Fibroblast of the conjunctiva (primary cell): ENCODE measurements at regions not wholly inside any gene's neighbourhood (a gene's known extent, or its start where the extent isn't known, plus 50 kb on each side); places are given as distances from the start of the nearest gene placed in this dataset.

Experiments used
- DNase-seq: peaks from one replicate; pipeline ENCODE4 v3.0.0-alpha.2; 2010; ENCODE audit warnings: low read depth

DNA sequence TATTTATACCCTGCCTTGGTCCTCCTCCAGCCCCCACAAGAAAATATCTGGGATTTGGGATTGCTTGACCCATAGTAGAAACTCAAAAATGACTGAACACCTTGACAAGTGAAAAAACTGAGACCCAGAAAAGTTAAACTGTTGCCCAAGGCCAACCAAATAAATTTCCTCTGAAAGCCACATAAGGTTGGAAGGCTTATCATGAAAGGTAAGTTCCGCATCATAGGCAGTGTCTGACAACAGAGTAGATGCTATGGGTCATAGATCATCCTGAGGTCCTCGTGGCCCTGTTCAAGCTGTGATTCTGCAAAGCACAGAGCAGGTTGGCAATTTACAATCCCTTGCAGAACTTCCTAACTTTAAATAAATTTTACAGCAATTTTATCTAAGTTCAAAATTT, 140.8 kb upstream of the TSC22D2 start:
- no peak for DNase-seq

DNA sequence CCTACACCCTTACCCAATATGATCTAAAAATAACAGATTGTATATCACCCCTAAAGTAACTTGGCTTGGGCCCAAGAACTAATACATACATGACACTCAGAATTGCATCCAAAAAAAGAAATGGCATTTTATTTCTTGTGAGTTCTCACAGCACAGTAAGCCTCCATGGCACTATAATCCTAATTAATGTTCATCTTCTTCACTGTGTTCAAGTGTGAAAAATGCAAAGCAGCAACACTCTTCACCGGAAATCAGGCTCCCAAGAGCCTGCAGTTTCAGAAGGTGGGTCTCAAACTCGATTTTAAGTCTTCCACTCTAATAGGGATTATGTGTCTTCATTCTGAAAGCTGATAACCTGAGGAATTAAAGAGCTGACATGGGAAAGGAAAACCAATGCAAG, 142.8 kb upstream of the TSC22D2 start:
- no peak for DNase-seq

DNA sequence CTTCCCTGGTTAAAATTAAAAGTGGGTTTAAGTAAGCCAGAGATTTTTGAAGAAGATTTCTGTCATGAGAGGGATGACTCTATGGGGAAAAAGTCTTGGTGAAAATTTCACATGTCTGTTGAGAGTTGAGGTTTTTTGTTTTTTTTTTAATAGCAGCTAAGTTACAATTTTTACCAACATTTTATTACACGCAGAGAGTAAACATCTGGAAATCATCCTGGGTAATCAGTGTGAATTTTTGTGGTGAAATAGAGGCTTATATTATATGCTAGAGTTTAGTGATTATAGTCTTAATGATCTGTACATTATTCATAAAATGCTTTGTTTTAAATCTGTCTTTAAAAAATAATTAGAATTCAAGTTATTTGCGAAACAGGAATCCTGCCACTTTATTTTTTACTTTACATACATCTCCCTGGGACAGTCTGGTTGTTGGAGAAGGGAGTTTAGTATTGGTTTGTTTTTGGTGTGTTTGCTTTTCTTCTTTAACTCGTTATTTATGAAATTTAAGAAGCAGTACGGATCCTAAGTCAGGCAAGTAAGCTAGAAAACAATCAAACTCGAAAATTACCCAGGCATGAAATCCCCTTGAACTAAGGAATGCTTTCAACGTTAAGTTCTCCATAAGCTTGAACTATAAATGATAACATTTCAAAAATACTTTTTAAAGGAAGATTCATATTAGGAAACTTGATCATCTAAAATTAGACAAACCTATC, 143.4 kb upstream of the TSC22D2 start:
- DNase-seq: no peak

DNA sequence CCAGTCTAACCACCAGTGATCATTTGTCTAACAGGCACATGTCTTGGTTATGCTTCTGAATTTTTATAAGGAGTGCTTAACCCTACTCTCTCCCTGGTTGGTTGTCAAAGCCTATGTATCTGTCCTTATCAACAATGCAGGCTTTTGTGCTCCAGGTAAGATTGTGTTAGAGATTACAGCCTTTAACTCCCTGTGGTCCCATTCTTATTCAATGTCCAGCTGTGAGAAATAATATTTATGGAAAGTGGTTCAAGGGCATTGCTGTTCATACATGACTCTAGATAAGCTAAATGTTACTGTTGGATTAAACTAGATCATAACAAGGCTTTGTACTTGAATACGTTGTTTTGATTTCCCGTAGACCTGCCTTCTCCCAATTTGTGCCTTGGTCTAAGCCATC, 146.1 kb upstream of the TSC22D2 start:
- no peak for DNase-seq

DNA sequence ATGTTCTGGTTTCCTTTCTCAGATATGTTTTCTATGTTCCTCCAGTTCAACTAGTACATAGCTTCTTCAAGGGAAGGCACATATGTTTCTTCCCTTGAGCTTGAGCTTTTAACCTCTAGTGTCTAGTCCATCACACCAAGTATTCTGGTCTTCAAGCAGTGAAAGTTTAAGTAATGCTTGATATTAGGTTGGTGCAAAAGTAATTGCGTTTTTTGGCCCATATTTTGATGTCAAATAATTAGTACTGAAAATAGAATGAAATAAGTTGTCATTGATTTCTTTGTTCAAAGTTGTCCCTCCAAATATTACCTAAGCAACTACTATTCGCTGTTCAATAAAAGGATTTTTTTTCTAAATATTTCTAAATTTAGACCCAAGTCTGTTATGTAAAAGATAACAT, 146.7 kb upstream of the TSC22D2 start:
- DNase-seq: no peak

DNA sequence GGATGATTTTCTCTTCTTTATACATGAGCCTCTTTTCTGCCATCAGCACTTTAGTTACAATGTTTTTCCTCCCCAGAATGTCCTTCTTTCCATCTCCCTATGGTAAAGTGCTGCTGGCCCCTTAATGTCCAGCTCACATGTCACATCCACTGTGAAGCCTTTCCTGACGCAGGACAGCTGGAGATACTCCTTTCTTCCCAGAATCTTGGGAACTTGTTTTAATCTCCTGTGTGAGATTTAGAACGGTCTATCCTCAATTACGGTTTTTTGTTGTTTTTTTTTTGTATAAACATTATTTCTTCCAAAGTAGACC, 147.7 kb upstream of the TSC22D2 start:
- no peak for DNase-seq

DNA sequence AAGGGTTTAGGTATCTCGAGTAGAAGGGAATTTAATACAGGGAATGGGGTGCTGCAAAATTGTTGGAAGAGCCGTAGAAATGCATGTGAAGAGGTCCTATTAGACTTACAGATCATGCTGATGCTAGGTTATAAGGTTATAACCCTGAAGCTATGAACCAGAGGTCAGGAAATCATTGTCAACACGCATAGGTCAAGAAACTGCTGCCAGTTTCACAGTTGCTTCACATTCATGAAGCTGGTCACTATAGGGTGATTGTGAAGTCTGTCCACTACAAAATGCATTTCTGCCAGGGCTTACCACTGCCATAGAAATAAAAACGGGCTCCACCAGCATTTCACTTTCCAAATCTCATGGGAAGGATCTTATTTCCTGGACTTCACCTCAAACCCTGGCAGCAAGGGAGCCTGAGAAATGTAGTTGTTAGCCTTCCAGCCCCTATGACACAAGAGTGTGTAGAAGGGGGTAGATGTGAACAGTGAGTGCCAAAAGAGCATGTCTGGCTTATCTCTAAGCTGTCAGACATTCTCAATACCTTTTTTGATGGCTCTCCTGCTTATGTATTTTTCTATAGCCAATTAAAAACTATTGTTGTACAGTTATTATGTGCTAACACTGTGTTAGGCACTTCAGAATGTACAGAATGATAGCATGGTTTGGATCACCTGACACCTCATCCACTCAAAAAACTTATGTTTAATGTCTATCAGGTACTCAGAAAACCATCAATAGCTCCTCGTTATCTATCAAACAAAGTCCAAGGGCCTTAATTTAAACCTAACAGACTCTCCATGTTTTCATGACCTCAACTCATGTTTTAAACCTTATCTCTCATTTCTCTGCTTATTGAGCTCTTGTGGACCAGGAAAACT, 148.3 kb upstream of the TSC22D2 start:
- DNase-seq: no peak

DNA sequence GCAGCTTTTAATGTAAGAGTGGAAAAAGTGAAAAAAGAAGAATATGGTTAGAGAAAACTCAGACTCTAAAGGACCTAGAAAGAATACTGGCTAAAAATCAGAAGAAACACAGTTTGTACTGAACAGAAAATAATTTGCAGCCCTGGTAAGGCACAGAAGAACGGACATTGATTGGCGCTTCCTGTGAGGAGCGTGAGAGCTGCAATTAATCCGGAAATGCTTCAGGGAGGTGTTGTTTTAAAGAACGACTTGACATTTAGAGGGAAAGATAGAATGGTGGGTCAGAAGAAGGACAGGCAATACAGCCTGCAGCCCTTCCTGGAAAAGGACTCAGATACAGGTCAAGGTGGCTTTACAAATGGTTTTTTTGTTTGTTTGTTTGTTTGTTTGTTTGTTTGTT, 151.3 kb upstream of the TSC22D2 start:
- DNase-seq: no peak

DNA sequence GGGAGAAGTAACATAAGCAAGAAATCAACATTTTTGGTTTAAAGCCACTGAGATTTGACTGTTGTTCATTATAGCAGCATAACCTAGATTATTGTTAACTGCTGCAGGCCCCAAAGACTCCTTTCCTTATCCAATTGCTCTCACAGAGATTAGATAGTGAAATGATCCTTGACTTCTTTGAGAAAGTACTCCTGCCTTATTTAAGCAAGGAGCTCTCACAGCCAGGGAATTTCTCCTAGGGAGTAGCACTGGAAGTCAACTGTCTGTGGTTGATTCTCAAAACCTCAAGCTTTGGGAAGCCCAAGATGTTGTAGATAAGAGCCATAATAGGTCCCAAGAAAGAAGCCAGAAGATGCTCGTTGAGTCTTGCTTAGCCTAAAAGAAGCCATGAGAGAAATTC, 151.8 kb upstream of the TSC22D2 start:
- no peak for DNase-seq

DNA sequence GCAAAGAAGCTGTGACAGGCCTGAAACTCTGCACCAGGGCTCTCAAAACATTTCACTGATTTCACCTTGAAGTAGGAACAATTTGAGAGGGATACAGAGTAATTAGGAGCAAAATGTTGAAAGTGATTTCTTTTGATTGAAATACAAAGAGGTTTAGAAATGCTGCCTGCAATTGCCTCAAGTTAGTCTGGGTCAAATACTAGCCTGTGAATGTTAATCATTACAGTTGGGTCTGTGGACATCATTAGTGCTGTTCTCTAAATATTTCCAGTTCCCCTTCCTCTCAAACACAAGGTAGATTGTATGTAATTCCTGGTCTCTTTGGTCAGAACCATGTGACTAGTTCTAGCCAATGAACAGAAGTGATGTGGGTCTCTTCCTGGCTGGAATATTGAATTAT, 152.3 kb upstream of the TSC22D2 start:
- DNase-seq: no peak

DNA sequence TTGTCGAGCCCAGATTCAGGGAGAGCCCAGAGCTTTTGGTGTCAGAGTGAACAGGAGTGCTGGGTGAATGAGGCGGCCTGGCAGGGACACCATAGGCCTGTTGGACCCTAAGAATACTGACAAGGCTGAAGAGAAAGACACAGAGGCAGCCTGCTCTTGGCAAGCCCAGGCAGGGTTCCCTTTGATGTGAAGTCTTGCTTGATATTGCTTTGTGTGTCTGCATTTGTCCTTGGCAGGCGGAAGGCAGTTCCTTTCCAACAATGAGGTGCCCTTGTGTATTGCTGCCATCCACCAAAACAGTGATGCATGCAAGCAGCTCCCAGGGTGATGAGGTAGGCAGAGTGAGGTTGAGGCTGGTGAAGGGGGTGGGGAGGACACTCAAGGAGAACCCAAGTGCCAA, 152.7 kb upstream of the TSC22D2 start:
- DNase-seq: no peak

DNA sequence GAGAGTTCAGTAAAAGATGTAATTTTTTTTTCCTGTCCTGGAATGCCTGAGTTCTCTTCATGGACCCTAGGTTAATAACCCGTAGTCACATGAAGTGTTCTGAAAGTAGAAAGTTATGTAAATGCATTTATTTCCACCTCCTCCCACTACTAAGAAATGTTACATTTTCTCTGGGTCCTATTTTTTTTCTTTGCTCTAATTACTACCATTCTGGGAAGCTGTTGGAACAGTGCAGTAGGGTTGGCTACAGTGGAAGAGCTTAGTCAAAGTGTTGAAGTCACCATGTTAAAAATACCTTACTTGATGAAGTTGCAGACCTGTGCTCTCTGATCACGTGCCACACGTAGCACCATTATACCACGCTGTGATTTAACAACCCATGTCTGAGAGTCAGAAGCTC, 153.8 kb upstream of the TSC22D2 start:
- no peak for DNase-seq

DNA sequence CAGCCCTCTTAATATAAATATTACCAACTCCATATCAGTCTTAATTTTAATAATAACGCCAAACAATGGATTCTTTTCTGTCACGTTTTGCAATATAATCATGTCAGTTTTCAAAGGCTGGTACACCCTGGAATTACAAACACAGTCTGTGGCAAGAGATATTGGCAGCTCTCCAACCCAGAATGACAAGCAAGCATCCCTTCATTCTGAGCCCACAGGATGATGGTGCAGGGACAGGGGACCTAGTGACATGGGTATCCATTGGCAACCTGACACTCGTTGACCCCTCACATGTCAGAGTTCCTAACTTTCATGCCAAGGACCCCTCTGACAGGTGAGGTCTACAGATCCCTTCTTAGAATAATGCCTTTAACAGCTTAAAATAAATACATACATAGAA, 154.5 kb upstream of the TSC22D2 start:
- DNase-seq: no peak

DNA sequence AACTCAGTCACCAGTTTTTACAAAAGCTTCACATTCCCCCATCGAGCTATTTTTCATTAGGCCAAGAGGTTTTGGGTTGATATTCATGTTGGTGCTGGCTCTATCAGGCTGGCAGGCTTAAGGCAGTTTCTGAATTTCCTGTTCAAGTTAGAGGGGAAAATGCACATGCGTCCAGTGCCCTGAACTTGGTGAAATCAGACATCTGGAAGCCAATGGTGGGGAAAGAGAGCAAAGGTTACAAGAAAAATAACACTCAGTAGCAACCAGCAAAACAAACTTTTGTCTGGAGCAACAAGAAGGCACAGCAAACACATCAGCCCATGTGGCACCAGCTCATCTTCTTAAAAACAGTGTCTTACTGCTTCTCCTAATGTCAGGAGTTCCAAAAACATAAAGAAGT, 155.6 kb upstream of the TSC22D2 start:
- DNase-seq: peak; percentile 70

DNA sequence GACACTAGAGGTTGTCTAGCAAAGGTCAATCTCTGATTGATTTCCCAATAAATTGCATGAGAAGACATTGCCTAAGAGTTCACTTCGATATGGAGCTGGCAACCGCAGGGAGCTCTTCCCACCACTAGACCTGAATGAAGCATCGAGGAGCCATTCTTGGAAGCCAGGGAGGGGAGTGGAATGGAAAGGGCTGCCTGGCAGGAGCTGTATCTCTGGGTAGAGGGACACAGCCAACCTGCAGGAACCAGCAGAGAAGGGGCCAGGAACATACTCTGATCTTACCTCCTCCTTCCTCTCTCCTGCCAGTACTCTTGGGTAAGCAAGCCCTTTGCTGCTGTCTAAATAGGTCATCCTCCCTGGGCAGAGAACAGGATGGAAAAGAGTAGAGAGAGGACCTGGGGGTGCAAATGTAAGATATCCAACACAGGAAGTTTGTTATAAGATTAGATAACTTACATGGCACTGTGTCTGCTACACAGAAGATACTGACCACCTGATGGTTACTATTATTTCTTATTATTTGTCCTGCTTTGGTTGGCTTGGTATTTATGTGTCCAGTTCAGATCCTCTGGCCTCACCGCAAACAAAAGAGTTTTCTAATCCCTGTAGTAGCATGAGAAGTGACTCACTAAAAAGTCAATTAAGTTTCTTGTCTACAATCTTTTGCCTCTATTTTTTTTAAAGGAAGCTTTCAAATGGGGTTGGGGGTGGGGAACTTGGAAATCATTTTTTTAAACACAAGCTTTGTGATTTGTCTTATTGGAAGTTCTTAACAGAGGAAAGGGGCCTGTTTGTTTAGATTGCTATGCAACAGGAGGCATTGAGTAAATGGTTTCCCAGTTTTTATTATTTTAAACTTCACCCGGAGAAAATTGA, 156.7 kb upstream of the TSC22D2 start:
- no peak for DNase-seq

DNA sequence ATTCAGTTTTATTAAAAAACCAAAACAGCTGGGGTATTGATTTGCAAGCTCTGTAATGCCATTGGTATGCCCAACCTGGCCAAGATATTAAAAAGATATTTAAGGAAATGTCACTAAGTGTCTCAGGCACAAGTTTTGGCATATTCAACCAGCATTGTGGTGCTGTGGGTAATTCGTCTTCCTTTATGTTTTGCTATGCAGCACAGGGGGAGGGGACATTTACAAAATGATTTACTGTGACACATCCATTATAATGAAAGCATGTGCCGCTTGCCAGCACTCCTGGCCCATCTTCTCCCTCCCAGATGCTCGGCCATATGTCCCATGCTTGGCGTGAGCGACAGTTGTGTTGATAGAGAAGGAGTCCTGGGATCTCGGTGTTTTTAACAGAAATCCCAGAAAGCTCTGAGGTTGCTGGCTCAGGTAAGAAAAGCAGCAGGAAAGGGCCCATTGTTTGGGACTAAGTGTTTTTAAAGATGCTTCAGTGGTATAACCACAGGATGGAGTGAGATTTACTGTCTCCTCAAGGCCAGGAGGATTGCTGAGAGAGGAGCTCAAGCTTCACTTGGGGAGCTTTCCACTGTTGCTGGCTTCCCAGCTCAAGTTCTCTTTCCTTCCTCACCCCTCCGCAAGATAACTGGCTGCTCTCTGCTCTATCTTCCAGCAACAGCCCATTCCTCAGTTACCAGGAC, 158.2 kb upstream of the TSC22D2 start:
- no peak for DNase-seq

DNA sequence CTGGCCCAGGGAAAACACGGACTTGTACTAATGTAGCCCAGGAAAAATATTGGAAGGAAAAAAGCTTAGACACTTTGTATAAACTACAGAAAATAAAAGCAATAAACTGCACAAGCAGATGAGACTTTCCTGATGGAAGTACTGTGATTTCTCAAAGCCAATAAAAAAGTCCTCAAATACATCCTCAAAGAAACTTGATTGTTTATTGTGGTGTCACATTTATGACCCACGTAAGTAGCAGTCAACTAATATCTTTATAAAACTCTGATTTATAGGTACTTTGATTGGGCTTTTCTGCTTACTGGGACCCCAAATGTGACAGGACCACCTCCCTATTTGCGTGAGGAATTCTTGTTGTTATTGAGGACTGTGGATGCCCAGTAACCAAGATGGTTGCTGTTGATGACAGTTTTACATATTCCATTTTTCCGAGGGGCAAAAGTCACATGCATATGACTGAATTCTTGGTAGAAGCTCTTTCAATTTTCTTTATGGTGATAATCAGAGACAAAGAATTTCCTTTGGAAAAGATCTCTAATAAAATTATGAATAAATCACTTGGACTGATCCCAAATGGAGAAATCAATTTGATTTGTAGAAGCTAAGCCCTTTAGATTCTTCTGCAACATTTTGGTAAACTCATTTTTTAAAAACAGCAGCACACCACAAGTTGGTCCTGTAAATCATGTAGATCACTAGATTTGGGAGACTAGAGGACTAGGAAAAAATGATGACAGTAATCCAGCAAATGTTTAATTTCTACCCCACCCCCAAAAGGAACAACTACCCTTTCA, 159.0 kb upstream of the TSC22D2 start:
- no peak for DNase-seq

DNA sequence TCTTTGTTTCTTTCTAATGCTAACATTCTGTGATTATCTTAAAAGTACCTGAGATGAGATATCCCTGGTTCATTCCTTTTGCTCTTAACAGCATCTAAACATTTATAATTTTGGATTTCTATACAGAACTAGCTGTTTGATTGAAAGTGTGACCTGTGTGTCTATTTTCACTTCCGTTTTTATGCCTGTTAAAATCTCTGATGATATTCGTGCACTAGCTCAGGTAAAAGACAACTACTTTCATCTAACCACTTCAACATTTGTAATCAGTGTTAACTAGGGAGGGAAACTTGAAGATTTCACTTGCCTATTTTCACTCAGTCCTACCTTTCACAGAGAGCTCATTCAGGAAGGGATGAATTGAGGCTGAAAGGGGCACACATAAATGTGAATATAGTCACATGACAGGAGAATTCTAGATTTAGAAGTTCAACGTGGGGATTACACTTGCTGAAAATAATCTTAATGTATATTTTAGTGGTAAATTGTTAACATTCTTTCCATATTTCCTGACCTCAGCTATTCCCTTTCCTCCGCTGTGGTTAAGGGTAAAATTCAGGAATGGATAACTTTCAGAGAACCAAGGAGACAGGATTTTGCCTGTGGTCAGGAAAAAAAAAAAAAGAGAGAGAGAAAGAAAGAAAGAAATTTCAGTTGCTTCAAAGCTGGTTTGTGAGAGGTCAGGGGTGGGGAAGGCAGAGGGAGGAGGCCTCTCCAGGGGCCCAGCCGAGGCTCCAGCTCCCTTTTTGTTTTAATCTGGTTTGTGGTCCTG, 159.8 kb upstream of the TSC22D2 start:
- DNase-seq: peak; percentile 47

DNA sequence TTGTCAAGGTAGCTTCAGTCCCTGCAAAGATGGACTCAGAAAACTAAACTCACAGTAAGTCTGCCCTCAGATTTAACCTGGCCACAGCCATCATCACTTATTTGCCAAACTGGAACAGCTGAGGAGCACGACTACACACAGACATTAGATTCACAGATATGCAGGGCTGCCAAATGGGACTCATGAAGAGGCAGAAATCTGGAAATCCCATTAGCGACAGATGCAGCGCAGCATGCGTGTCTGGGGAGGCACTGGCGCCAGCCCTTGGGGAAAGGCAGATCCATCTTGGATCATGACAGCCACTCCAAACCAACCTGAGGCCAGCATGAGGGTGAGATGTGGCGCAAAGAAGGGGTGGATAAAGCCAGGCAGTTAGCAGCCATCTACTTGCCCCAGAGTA, 160.7 kb upstream of the TSC22D2 start:
- DNase-seq: no peak

DNA sequence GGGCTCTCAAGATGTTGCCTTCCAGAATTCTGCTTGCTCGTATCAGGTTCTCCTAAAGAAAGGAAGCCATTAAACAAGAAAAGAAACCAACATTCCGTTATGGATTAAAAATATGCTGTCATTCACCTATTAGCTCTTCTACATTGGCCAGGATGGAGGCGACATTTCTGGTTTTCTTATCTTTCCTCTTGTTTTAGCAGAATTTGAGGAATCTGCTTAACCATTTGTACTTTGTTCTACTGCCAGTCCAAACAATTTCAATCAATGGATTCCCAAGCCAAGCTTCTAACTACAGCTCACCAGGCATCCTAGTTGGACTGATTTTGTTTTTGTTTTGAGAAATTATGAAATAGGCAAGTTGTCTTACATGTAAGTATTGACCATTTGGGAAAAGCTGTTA, 164.6 kb upstream of the TSC22D2 start:
- DNase-seq: no peak
